Inferior parietal cortex (tissue), 1 donor: ENCODE measurements at regions not wholly inside any gene's neighbourhood (a gene's known extent, or its start where the extent isn't known, plus 50 kb on each side); places are given as distances from the start of the nearest gene placed in this dataset.
"Not testable (repeated sequence)": the region's sequence is repeated elsewhere in the genome, so short reads cannot be mapped to it uniquely, and the experiment has no call there.

ENCODE experiments used
- DNase-seq: peaks from one replicate; pipeline ENCODE4 v3.0.0-alpha.2; 2016; ENCODE audit errors: extremely low spot score

- DNase-seq = no peak
Measured at GRCh38 chr7:32681174-32681518, 185.9 kb downstream of the AVL9 start.

DNA sequence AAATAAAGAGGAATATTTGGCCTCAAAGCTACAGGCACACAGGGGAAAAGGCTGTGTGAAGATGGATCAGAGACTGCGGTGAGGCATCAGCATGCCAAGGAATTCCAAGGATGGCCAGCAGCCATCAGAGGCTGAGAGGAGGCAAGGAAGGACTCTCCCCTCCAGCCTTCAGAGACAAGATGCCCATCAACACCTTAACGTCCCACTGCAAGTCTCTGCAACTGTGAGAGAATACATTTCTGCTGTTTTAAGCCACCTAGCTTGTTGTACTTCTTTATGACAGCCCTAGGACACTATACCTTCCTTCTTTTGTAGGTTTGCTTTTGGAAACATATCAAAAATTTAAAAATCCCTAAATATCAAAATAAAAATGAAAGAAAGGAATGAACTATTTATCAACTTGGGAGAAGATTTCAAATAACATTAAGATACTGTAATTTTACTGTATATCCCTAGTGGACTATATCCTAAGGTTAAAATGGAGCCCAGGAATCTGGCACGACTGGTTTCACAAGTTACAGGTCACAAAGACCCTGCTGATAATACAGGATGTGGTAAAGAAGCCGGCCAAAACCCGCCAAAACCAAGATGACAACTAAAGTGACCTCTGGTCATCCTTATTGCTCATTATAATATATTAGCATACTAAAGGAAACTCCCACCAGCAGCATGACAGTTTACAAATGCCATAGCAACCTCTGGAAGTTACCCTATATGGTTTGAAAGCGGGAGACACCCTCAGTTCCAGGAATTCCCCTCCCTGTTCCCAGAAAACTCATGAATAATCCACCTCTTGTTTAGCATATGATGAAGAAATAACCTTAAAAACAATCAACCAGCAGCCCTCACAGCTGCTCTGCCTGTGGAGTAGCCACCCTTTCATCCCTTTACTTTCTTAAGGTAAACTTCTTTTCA, 185.2 kb downstream of the AVL9 start:
- no peak for DNase-seq

DNA sequence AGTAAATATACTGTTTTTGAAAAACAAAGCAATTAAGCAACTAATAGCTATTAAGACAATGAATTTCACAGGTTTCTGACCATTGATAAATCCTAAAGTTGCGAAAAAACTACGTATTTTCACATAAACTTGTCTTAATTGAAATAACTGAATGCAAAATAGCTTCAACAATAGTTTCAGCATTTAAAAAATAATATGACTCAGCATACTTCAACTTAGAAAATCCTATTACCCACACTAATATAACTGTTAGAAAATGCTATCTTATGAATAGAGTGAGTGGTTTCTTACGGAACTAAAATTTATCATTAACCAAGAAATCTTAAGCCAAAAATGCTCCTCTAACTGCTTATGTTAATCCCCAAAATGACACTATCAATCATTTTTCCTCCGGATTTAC, 183.9 kb downstream of the AVL9 start:
- no peak for DNase-seq

DNA sequence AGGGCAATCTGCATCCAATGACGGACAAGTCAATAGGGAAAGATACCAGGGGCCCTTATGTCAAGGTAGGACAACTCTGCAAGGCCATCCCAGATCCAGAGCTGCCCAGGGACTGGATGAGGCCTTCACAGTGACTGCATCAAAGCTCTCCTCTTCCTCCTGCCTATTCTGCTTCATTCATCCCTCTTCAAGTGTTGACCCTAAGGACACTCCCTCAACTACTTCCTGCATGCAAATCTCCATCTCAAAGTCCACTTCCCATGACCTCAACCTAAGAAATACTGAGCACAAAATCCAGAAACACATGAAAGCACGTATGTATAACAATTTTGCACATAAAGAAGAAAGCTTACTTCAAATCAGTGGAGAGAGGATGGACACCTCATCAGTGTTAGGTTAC, 182.3 kb downstream of the AVL9 start:
- DNase-seq = no peak

DNA sequence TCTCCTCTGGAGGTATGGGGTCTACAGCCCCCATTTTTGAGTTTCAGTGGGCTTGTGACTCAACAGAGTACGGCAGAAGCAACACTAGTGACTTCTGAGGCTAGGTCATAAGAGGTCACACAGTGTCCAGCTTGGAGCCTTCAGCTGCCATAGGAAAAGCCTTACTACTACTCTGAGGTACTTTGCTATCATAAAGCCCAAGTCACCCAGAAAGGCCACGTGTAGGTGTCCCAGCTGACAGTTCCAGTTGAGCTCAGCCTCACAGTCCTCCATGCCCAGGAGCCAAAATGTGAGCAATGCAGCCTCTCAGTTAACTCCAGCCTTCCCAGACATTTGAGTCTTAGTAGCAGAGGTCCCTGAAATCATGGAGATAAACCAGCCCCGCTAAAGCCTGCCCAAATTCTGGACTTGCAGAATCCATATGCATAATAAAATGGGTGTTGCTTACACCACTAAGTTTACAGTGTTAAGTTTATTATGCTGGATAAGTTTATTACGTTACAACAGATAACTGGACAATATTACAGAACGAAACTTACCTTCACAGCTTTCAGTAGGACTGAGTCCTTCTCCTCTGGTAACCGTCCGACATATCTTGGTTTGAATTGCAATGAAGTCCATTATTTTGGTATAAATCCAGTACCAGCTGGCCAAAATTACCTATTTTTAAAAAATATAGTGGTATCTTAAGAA, 181.1 kb downstream of the AVL9 start:
- no peak for DNase-seq

DNA sequence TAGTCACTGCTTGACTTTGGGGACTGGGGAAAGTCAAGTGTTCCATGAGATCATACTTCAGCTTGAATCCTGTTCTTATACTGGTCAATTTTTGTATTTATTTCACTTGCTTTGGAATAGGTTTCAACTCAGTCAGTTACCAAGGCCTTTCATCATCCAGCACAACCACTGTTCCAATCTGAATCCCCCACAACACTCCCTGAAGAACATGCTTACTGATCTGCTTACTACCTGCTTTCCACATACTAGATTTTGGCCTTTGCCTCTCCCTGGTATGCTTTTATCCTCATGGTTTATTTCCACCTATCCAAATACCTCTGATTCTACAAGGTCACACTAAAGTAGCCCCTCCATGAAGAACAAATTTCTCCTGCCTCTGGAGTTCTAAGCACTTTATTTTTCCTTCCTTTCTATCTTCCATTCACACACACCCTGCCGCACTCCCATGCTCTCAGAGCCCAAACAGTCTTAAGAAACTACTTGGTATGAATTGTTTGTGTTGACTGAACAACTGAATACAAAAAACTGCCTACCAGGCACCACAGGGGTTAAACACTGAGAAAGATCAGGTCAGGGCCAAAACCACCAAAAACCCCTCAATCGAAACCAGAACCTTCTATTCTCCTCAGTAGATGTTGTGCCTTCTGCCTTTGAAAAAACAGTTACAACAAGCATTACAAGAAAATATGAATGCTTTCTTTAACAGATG, 178.1 kb downstream of the AVL9 start:
- no peak for DNase-seq

- no peak for DNase-seq
Measured at GRCh38 chr7:32670110-32671025, 175.1 kb downstream of the AVL9 start.

GRCh38 chr7:32669173-32669870, 174.0 kb downstream of the AVL9 start:
- DNase-seq = not testable (repeated sequence)

GRCh38 chr7:32668387-32669097, 173.3 kb downstream of the AVL9 start:
- not testable (repeated sequence) for DNase-seq

DNA sequence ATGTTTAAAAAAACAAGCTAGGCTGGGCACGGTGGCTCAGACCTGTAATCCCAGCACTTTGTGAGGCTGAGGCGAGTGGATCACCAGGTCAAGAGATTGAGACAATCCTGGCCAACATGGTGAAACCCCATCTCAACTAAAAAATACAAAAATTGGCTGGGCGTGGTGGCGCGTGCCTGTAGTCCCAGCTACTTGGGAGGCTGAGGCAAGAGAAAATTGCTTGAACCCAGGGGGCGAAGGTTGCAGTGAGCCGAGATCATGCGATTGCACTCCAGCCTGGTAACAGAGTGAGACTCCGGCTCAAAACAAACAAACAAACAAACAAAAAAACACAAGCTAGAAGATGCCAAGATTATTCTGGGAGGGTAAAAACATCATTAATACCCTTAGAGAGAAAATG, 172.3 kb downstream of the AVL9 start:
- not testable (repeated sequence) for DNase-seq

GRCh38 chr7:32663805-32664211, 168.5 kb downstream of the AVL9 start:
- not testable (repeated sequence) for DNase-seq

- DNase-seq = not testable (repeated sequence)
Measured at GRCh38 chr7:32662509-32662908, 167.2 kb downstream of the AVL9 start.

DNA sequence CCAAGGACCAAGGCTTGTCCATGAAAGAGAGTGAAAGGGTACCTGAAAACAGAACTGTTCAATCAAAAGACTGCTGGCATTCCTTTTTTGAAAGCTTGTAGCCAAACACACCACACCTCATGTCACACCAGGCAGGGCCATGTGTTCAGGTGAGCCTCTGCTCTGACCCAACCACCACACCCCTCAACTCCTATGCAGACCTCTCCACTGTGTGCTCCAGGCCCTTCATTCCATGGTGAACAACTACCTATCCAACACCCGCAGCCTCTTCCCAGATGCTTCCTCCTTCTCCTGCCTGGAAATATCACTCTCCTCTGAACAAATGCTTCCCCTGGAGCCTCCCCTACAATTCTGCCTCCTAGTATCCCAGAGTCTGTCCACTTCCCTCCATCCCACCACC, 166.6 kb downstream of the AVL9 start:
- no peak for DNase-seq

GRCh38 chr7:32661501-32661900, 166.2 kb downstream of the AVL9 start:
- DNase-seq = no peak

GRCh38 chr7:32660936-32661335, 165.6 kb downstream of the AVL9 start:
- no peak for DNase-seq

- DNase-seq = no peak
Measured at GRCh38 chr7:32659853-32660252, 164.6 kb downstream of the AVL9 start.

- no peak for DNase-seq
Measured at GRCh38 chr7:32658467-32658869, 163.2 kb downstream of the AVL9 start.

DNA sequence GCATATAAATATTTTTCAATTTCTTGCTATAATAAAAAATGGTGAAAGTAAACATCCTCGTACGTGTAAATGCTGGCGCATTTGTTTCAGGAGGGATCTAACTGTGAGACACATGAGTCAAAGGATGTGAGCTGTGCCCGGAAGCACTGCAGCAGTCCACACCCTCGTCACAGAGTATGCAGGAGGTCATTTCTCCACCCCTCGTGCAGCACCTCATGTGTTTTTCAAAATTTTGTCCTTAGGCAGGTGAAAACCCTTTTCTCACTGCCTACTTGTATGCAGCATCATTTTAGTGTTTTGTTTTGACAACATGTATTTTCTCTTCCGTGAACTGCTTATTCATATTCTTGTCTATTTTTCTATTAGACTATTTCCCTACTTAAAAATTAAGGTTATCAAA, 162.7 kb downstream of the AVL9 start:
- no peak for DNase-seq

GRCh38 chr7:32654549-32654948, 159.3 kb downstream of the AVL9 start:
- DNase-seq = not testable (repeated sequence)

- not testable (repeated sequence) for DNase-seq
Measured at GRCh38 chr7:32650356-32650755, 155.1 kb downstream of the AVL9 start.
